WERI-Rb-1 (cell line): ENCODE measurements at regions not wholly inside any gene's neighbourhood (a gene's known extent, or its start where the extent isn't known, plus 50 kb on each side); places are given as distances from the start of the nearest gene placed in this dataset.

Experiments used
- DNase-seq: peaks from one replicate; pipeline ENCODE4 v3.0.0-alpha.2; 2020
- H3K27ac ChIP-seq: fragments of 250-450 bp; sonication (Bioruptor Pico); 2 replicates; pipeline ENCODE4 v1.5.1; 2020; ENCODE audit warnings: mild to moderate bottlenecking, moderate library complexity
- H3K27me3 ChIP-seq: fragments of 250-450 bp; sonication (Bioruptor Pico); 2 replicates; pipeline ENCODE4 v1.5.1; 2021; ENCODE audit warnings: mild to moderate bottlenecking, low read depth, moderate library complexity; ENCODE audit not compliant: insufficient read depth, severe bottlenecking
- H3K36me3 ChIP-seq: fragments of 250-450 bp; sonication (Bioruptor Pico); 2 replicates; pipeline ENCODE4 v1.5.1; 2020; ENCODE audit warnings: mild to moderate bottlenecking, moderate library complexity
- H3K4me3 ChIP-seq: 2 replicates; pipeline ENCODE4 v1.5.1; 2011; ENCODE audit warnings: low read depth, mild to moderate bottlenecking, control low read depth, low read length
- H3K9me3 ChIP-seq: fragments of 250-450 bp; sonication (Bioruptor Pico); 2 replicates; pipeline ENCODE4 v1.5.1; 2021; ENCODE audit warnings: mild to moderate bottlenecking, moderate library complexity; ENCODE audit not compliant: severe bottlenecking
- CTCF ChIP-seq: IDR thresholded peaks from 2 replicates; pipeline ENCODE4 v1.5.1; 2011; ENCODE audit warnings: low read depth, mild to moderate bottlenecking, control low read depth, inconsistent platforms, low read length

- peak; percentile 76 for DNase-seq
- Histone ChIP-seq H3K4me3 (peak overlapping the region; percentile 22), H3K36me3 (no peaks in the 10 kb centered on the region), H3K27ac (peak overlapping the region; percentile 60), H3K27me3 (no peaks in the 10 kb centered on the region), H3K9me3 (peaks cover 10% of the 10 kb centered on the region)
- TF ChIP-seq CTCF = no peak
These were observed 62.8 kb upstream of the LRCH1 start for GRCh38 chr13:46490129-46490528.

- TF ChIP-seq CTCF = no peak
- Histone ChIP-seq H3K36me3 (no peaks in the 10 kb centered on the region), H3K27ac (peak overlapping the region; percentile 6; the same call in 1 of the 2 replicates), H3K4me3 (peak overlapping the region; percentile 2; the same call in 1 of the 2 replicates), H3K9me3 (peaks cover 16% of the 10 kb centered on the region), H3K27me3 (no peaks in the 10 kb centered on the region)
- DNase-seq = no peak
These were observed 63.4 kb upstream of the LRCH1 start for GRCh38 chr13:46489586-46490023.

GRCh38 chr13:46487748-46488147 lies 65.2 kb upstream of the LRCH1 start:
- Histone ChIP-seq H3K27me3 (no peaks in the 10 kb centered on the region), H3K36me3 (no peaks in the 10 kb centered on the region), H3K27ac (no peak overlapping the region), H3K4me3 (no peak overlapping the region), H3K9me3 (peaks cover 27% of the 10 kb centered on the region)
- TF ChIP-seq CTCF = no peak
- no peak for DNase-seq

- Histone ChIP-seq H3K27me3 (no peaks in the 10 kb centered on the region), H3K36me3 (no peaks in the 10 kb centered on the region), H3K27ac (no peak overlapping the region), H3K4me3 (no peak overlapping the region), H3K9me3 (peaks cover 27% of the 10 kb centered on the region)
- DNase-seq = no peak
- TF ChIP-seq CTCF = no peak
These were observed 66.7 kb upstream of the LRCH1 start for GRCh38 chr13:46486270-46486669.

- H3K9me3 ChIP-seq = peaks cover 27% of the 10 kb centered on the region
- no peak overlapping the region for H3K27ac ChIP-seq
- H3K36me3 ChIP-seq = no peaks in the 10 kb centered on the region
- DNase-seq = no peak
- no peak for TF ChIP-seq CTCF
- no peak overlapping the region for H3K4me3 ChIP-seq
- H3K27me3 ChIP-seq = no peaks in the 10 kb centered on the region
These were observed 68.4 kb upstream of the LRCH1 start for GRCh38 chr13:46484561-46484960.

GRCh38 chr13:46481166-46481565 lies 71.8 kb upstream of the LRCH1 start:
- no peak for TF ChIP-seq CTCF
- Histone ChIP-seq H3K9me3 (peaks cover 22% of the 10 kb centered on the region), H3K27me3 (no peaks in the 10 kb centered on the region), H3K36me3 (no peaks in the 10 kb centered on the region), H3K27ac (no peak overlapping the region), H3K4me3 (no peak overlapping the region)
- no peak for DNase-seq
